Body of pancreas (tissue), 4 donors: ENCODE measurements at regions not wholly inside any gene's neighbourhood (a gene's known extent, or its start where the extent isn't known, plus 50 kb on each side); places are given as distances from the start of the nearest gene placed in this dataset.

ENCODE experiments used
- ATAC-seq: fragments of 150-250 bp; one replicate; pipeline ENCODE4 v1.9.1; 2016
- DNase-seq, 4 donors: peaks; one replicate each; pipeline ENCODE4 v3.0.0-alpha.2; 2019
- H3K27ac ChIP-seq, 4 donors: fragments of 200-600 bp; sonication (generic); 1 replicate in 3 of 4; 2 replicates in 1 of 4; pipeline versions ENCODE4 v1.5.1 to v1.6.1; 2016 to 2019; ENCODE audit warnings: mild to moderate bottlenecking in 1 of 4, mixed read lengths in 1 of 4, moderate library complexity in 1 of 4
- H3K27me3 ChIP-seq, 2 donors: fragments of 200-600 bp; sonication (generic); one replicate each; pipeline ENCODE4 v1.6.0; 2016; ENCODE audit warnings: mild to moderate bottlenecking in 1 of 2
- H3K36me3 ChIP-seq, 2 donors: fragments of 200-600 bp; sonication (generic); replicated peaks in 1 of 2; 2 replicates each; pipeline ENCODE4 v1.5.1; 2016; ENCODE audit warnings: low read depth in 2 of 2; ENCODE audit not compliant: insufficient read depth in 1 of 2
- H3K4me1 ChIP-seq: fragments of 200-600 bp; sonication (generic); one replicate; pipeline ENCODE4 v1.6.0; 2016
- H3K4me3 ChIP-seq, 2 donors: fragments of 200-600 bp; sonication (generic); 1 replicate in 1 of 2; 2 replicates in 1 of 2; pipeline ENCODE4 v1.5.1; 2016 to 2019
- H3K9me3 ChIP-seq, 3 donors: fragments of 200-600 bp; sonication (generic); 1 replicate in 2 of 3; 2 replicates in 1 of 3; pipeline ENCODE4 v1.5.1; 2016
- CTCF ChIP-seq, 7 experiments: fragments of 450-650 bp in 4 of 7; fragments of 200-600 bp in 3 of 7; sonication (generic) in 3 of 7; IDR thresholded peaks; one replicate each; pipeline ENCODE4 v1.5.1; 2016 to 2019; ENCODE audit warnings: antibody characterized with exemption in 7 of 7
- POLR2A ChIP-seq, 3 donors: fragments of 450-650 bp; IDR thresholded peaks; one replicate each; pipeline ENCODE4 v1.6.1; 2016; ENCODE audit warnings: antibody characterized with exemption in 3 of 3, mild to moderate bottlenecking in 2 of 3
- WGBS, 2 donors: methylation state at CpG; one replicate each; pipeline ENCODE4 v1.1.5; 2017; 5-methylcytosine and 5-hydroxymethylcytosine counted together
- intact Hi-C: fragments of 100-400 bp; cut with DNase I; formaldehyde crosslinking; loops from one replicate; pipeline ENCODE4 v1.15.1; 2023

GRCh38 chr7:95660023-95660434 lies 63.7 kb upstream of the PDK4 start:
- no peak for TF ChIP-seq POLR2A (IDR thresholded peaks at IDR 0.05)
- TF ChIP-seq CTCF (IDR thresholded peaks at IDR 0.05) = no peak
- no peak overlapping the region for H3K4me3 ChIP-seq
- H3K9me3 ChIP-seq = no peaks in the 10 kb centered on the region
- H3K27ac ChIP-seq = peak overlapping the region in 3 of 4 donors; percentile 6 to 64 (median 25)
- intact Hi-C loops = no loop called here
- ATAC-seq = peak; percentile 95
- DNase-seq = peak; percentile 18 to 64 (median 50)
- no peaks in the 10 kb centered on the region for H3K27me3 ChIP-seq
- 71 to 74% methylated on average over 3 of the region's 3 CpGs for WGBS, 2 donors
- no peaks in the 10 kb centered on the region for H3K36me3 ChIP-seq
- H3K4me1 ChIP-seq = peaks cover 10% of the 10 kb centered on the region

- Histone ChIP-seq H3K4me3 (no peak overlapping the region), H3K36me3 (no peaks in the 10 kb centered on the region), H3K27me3 (no peaks in the 10 kb centered on the region), H3K9me3 (no peaks in the 10 kb centered on the region), H3K27ac (no peak overlapping the region), H3K4me1 (peaks cover 10% of the 10 kb centered on the region)
- no peak for DNase-seq
- TF ChIP-seq POLR2A (IDR thresholded peaks at IDR 0.05) (no peak), CTCF (IDR thresholded peaks at IDR 0.05) (no peak)
- intact Hi-C loops = no loop called here
- WGBS, 2 donors = 87 to 91% methylated on average over 7 of the region's 7 CpGs
- ATAC-seq = no peak
Observed at GRCh38 chr7:95658676-95659075, 62.4 kb upstream of the PDK4 start.

- DNase-seq = no peak
- TF ChIP-seq POLR2A (IDR thresholded peaks at IDR 0.05) (no peak), CTCF (IDR thresholded peaks at IDR 0.05) (no peak)
Observed at GRCh38 chr7:95649546-95649945, 53.2 kb upstream of the PDK4 start.

GRCh38 chr7:95646350-95646749 lies 50.0 kb upstream of the PDK4 start:
- DNase-seq = no peak
- no peak overlapping the region for H3K27ac ChIP-seq
- TF ChIP-seq POLR2A (IDR thresholded peaks at IDR 0.05) = no peak
- TF ChIP-seq CTCF (IDR thresholded peaks at IDR 0.05) = no peak
- H3K9me3 ChIP-seq = no peaks in the 10 kb centered on the region
- intact Hi-C loops = no loop called here
- H3K4me1 ChIP-seq = no peaks in the 10 kb centered on the region
- no peak overlapping the region for H3K4me3 ChIP-seq
- H3K36me3 ChIP-seq = no peaks in the 10 kb centered on the region
- no peak for ATAC-seq
- no peaks in the 10 kb centered on the region for H3K27me3 ChIP-seq
- 61 to 75% methylated on average over 1 of the region's 1 CpG for WGBS, 2 donors

More at GRCh38 chr7:95649546-95649945, 53.2 kb upstream of the PDK4 start:
- intact Hi-C loops = no loop called here
- WGBS, 2 donors = 62 to 64% methylated on average over 3 of the region's 3 CpGs
- Histone ChIP-seq H3K27me3 (no peaks in the 10 kb centered on the region), H3K9me3 (no peaks in the 10 kb centered on the region), H3K4me3 (no peak overlapping the region), H3K27ac (no peak overlapping the region), H3K4me1 (no peaks in the 10 kb centered on the region), H3K36me3 (no peaks in the 10 kb centered on the region)
- no peak for ATAC-seq
